HEK293T (cell line): ENCODE measurements at regions not wholly inside any gene's neighbourhood (a gene's known extent, or its start where the extent isn't known, plus 50 kb on each side); places are given as distances from the start of the nearest gene placed in this dataset.

ENCODE experiments used
- NFRKB ChIP-seq: fragments of 450-650 bp; IDR thresholded peaks from 2 replicates; pipeline ENCODE4 v1.6.1; 2016; ENCODE audit warnings: mild to moderate bottlenecking, moderate library complexity
- SP1 ChIP-seq: fragments of 450-650 bp; IDR thresholded peaks from 2 replicates; pipeline ENCODE4 v1.6.1; 2017
- SUZ12 ChIP-seq: fragments of 450-650 bp; IDR thresholded peaks from 2 replicates; pipeline ENCODE4 v1.6.1; 2016; ENCODE audit warnings: mild to moderate bottlenecking

GRCh38 chr10:88194041-88194887 lies 330.8 kb downstream of the PTEN start:
- TF ChIP-seq SP1 (no peak), SUZ12 (no peak), NFRKB (no peak)
